HG03175 (cell line): ENCODE measurements at regions not wholly inside any gene's neighbourhood (a gene's known extent, or its start where the extent isn't known, plus 50 kb on each side); places are given as distances from the start of the nearest gene placed in this dataset.
A peak's percentile ranks its signal among the peaks of the same experiment; 100 is the strongest.

Experiments used
- ATAC-seq: cut with Tn5 transposase; IDR thresholded peaks from one replicate; pipeline ENCODE4 v1.9.1; 2021; ENCODE audit warnings: mild to moderate bottlenecking, moderate library complexity; ENCODE audit not compliant: unreplicated experiment

- ATAC-seq: no peak
Observed at GRCh38 chr6:95142101-95142500, 435.2 kb upstream of the MANEA start.

DNA sequence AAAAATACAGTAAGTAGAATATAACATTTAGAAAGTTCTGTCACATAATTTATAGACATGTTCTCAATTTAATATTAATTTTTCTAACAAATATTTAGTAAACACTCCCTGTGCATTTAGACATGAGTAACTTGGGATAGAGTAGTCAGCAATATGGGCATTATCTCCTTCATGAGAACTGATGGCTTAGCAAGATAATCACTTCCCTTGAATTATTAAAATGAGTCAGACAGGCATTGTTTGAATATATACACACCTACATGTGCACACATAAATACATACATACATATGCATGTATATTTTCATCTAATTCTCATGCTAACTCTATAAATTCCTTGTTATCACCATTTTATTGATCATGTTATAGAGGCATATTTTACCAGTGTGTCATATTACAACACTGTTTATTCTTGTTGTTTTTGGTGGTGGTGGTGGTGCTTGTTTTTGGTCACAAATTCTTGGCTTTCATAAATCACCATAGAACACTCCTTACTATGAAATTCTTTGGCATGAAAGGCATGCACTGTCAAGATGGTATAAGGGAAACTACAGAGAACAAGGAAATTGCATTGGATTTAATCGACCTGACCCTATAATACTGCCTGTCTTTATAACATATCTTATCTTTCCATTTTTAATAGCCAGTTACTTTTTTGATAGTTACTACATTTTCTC is 434.5 kb upstream of the MANEA start:
- no peak for ATAC-seq

- ATAC-seq: no peak
Observed at GRCh38 chr6:95143408-95144180, 433.7 kb upstream of the MANEA start.

DNA sequence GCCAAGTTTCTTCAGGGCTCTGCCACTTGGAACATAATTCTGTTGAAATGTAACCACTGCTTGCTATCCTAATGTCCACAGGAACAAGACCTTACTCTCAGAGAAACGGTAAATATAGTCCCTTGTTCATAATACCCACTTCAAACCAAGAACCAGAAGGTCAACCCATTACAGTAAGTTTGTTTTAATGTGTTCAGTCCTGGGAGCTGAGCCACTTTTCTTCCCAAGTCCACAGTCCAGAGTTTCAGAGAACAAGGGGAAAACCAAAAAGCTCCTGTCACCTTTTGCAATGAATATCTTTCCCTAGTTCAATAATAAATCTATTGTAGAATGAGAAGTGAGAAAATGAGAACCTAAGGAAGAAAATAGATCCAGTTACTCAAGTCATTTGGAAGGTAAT is 431.9 kb upstream of the MANEA start:
- no peak for ATAC-seq

- ATAC-seq: no peak
Observed at GRCh38 chr6:95159557-95159956, 417.8 kb upstream of the MANEA start.

- ATAC-seq: no peak
Observed at GRCh38 chr6:95169775-95170174, 407.6 kb upstream of the MANEA start.

DNA sequence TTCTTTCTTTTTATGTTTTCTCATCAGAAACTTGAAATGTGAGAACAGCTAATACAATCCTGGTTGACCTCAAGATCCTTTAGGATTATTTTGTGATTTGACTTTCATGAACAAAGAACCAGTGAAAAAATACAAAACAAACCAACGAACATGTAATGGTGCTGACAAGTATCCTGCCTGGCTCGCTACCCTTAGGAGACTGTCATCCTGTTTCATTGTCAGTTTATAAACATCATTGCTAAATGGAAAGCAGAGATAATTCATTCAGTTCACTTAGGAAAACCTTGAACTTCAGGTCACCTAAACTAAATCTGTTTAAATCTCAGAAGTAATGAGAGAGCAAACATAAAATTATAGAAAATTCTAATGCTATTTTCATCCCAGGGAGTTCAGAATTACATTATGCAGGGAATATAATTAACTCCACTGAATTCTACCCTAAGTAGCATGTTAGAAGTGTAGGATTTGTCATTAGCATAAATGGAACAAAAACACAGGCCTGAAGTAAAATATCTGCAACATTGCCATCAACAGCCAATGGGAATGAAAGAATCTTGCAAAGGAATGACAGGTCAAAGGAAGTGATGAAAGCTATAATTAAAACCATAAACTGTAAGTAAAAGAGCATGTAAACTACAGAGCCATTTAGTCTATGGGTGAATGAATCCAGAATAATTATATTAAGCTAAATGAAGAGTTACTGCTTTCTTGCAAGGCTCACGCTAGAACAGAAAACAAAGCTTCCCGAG is 401.2 kb upstream of the MANEA start:
- ATAC-seq: no peak

DNA sequence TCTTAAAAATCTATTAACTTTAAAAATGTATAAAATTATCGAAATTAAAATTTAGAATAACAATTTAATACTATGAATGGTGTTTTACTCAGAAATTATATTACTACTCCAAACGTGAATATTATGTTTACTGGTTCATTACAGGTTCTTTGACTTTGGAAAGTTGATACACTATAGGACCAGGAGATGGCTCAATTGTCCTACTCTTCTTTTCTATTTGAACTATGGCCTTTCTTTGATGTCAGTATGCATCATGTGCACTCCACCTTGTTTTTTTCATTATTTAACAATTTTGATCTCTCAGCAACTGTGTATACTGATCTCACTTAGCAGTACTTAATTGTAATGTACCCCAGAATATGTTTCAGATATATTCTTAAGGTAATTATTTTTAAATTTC is 391.5 kb upstream of the MANEA start:
- no peak for ATAC-seq

- ATAC-seq: no peak
Observed at GRCh38 chr6:95186710-95187109, 390.6 kb upstream of the MANEA start.

GRCh38 chr6:95197590-95197989 is 379.7 kb upstream of the MANEA start:
- no peak for ATAC-seq

DNA sequence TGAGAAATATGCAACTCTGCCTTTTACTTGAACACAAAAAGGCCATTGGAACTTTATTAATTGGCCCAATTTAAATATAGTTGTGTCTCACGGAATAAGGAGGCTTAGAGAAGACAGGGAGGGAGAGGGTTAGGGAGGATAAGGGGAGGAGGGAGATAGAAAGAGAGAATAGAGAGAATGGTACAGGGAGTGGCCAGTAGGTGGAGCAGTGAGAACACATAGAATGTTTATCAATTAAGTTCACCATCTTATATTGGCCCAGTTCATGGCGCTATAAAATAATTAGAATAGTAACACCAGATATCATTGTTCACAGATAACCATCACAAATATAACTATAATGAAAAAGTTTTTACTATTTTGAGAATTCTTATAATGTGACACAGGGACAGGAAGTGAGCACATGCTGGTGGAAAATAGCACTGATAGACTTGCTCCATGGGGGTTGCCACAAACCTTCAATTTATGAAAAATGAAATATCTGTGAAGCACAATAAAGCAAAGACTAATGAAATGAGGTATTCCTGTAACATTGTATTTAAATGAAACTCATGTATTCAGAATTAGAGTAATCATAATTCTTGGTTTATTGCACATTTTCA is 374.1 kb upstream of the MANEA start:
- peak; percentile 95 for ATAC-seq

- no peak for ATAC-seq
Observed at GRCh38 chr6:95204178-95204577, 373.2 kb upstream of the MANEA start.

GRCh38 chr6:95208621-95209020 is 368.7 kb upstream of the MANEA start:
- ATAC-seq: no peak

GRCh38 chr6:95209074-95209473 is 368.3 kb upstream of the MANEA start:
- no peak for ATAC-seq

DNA sequence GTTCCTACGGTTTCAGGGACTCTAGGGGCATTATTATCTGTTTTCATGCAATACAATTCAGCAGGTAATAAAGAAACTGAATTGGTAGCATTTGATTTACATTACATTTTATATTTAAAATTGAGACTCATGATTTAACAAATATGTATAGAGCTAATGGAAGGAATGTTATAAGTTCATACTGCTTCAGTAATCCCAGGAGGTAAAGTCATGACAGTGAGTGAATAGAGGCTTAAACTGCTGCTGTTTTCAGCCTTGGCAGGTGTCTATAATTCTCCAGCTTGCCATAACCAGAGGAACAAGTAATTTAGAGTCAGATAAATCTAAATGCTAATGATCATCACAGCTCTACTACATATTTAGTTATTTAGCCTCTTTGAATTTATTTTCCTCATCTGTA is 360.8 kb upstream of the MANEA start:
- ATAC-seq: no peak

DNA sequence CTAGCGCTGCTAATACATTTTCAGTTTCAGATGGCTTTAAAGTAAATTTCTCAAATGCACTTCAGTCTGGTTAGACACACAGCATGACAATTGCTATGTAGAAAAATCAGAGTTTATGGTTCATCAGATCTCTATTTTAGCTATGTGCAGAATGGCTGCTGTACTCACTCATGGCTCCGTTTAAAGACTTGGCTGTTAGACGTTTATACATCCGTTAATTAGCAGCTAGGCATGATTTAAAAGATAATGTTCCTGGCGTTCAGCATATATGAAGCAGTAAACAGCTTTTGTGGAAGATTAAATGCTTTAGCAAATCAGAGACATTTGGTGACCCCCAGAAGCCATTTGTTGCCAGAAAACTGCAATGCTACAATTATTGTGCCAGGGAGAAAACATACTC is 350.0 kb upstream of the MANEA start:
- ATAC-seq: no peak

- no peak for ATAC-seq
Observed at GRCh38 chr6:95228636-95229035, 348.7 kb upstream of the MANEA start.

DNA sequence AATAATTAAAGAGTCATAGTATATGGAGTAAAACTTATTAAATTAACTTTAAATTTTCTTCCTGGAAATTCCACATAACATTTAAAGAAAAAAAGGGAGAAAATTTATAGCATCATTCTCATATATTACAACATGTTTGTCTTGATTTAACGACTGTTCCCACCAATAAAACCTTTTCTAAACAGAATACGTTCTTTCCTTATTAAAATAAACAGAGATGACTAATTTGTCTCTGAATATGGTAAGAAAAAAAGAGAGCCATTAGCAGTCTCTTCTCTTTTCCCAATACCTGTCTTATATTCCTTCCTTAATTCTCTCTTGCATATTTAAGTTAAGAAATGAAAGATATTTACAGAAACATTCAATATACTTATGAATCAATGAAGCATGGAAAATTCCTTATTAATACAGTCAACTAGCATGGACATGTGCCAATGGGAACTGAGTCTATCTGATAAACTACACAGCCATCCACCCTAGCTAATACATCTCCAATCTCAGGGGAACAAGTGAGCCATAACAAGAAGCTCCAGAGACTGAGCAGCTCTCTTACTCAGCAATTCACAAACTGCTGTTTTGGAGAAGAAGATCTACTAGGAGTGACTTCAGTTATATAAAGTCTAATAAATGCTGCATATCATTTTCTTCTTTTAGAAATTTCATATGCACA is 347.1 kb upstream of the MANEA start:
- ATAC-seq: no peak

DNA sequence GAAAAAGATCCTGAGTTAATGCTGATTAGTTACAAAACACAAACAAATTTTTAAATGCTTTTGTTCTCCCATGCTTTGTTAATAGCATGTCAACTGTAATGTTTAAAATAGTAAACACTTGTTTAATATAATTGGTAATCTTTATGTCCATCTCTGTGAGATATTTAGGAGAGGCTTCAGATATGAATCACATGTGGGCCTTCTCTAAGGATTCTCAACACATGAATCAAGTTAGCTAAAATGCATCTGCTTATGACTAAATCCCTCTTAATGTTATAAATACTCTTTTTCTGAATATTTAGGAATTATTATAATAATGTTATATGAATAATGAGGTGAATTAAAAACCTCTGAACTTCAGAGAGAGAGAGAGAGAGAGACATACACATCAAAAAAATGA is 345.9 kb upstream of the MANEA start:
- ATAC-seq: no peak

DNA sequence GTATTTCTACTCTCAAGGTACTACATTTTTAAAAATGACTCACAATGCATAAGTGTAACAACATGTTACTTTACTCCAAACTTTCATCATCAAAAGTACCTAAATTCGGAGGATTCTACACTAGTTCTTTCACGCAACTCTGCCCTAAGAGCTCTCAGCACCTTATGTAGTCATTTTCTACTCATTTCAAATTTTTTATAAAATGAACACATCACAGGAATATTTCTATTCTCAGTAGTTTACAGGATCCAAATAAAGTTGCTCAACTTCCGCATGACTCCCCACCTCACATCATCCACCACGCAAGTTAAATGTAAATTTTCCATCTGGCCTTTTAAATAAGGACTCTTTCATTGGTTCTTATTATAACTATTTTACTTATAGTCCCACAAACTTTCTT is 344.9 kb upstream of the MANEA start:
- ATAC-seq: no peak

DNA sequence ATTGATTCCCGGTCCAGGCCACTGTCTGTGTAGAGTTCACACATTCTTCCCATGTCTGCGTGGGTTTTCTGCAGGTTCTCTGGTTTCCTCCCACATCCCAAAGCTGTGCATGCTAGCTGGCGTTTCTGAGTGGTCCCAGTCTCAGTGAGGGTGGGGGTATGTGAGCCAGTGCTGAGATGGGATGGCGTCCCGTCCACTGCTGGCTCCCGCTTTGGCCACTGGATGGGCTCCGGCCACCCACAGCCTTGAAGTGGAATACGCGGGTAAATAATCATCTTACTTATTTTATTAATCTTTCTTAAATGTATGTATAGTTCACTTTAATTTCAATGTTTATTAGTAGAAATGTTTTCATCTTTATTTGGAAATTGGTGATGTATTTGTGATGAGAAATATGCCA is 343.5 kb upstream of the MANEA start:
- ATAC-seq: no peak
